Activated CD4-positive, alpha-beta memory T cell treated with anti-CD3 and anti-CD28 coated beads, Interleukin-2, amount 10 ng/mL, durations not matched to agents 7 days and 5 days (primary cell): ENCODE measurements at regions not wholly inside any gene's neighbourhood (a gene's known extent, or its start where the extent isn't known, plus 50 kb on each side); places are given as distances from the start of the nearest gene placed in this dataset.

ENCODE experiments used
- CTCF ChIA-PET: fragments of 350-600 bp; sonication (Branson Sonifier 250); formaldehyde crosslinking; loops from one replicate; lab custom pipeline; 2021; ENCODE audit warnings: antibody characterized with exemption, inconsistent platforms; lab: Charles Lee
- POLR2A ChIA-PET: fragments of 350-600 bp; sonication (Branson Sonifier 250); formaldehyde crosslinking; loops from one replicate; lab custom pipeline; 2021; ENCODE audit warnings: antibody characterized with exemption; lab: Charles Lee
- DNase-seq: peaks from one replicate; pipeline ENCODE4 v3.0.0-alpha.2; 2020
- H3K27ac Mint-ChIP-seq: one replicate; pipeline ENCODE4 v1.8.0; 2021; ENCODE audit warnings: mild to moderate bottlenecking, mixed read lengths
- H3K27me3 Mint-ChIP-seq: one replicate; pipeline ENCODE4 v1.8.0; 2021; ENCODE audit warnings: mixed read lengths
- H3K36me3 Mint-ChIP-seq: one replicate; pipeline ENCODE4 v1.8.0; 2021; ENCODE audit warnings: low read depth, mixed read lengths
- H3K4me1 Mint-ChIP-seq: one replicate; pipeline ENCODE4 v1.8.0; 2021; ENCODE audit warnings: mixed read lengths
- H3K4me3 Mint-ChIP-seq: one replicate; pipeline ENCODE4 v1.8.0; 2021; ENCODE audit warnings: mild to moderate bottlenecking, mixed read lengths
- H3K9me3 Mint-ChIP-seq: one replicate; pipeline ENCODE4 v1.8.0; 2021; ENCODE audit warnings: mixed read lengths

- H3K36me3 Mint-ChIP-seq = no peaks in the 10 kb centered on the region
- H3K27ac Mint-ChIP-seq = no peak overlapping the region
- H3K9me3 Mint-ChIP-seq = no peaks in the 10 kb centered on the region
- no peak overlapping the region for H3K4me3 Mint-ChIP-seq
- no peak for DNase-seq
- CTCF ChIA-PET = no interaction called here
- no peaks in the 10 kb centered on the region for H3K4me1 Mint-ChIP-seq
- POLR2A ChIA-PET = no interaction called here
- no peaks in the 10 kb centered on the region for H3K27me3 Mint-ChIP-seq
Observed at GRCh38 chr5:72055636-72056035, 51.6 kb upstream of the MAP1B start.
